Amniotic stem cell (primary cell): ENCODE measurements at regions not wholly inside any gene's neighbourhood (a gene's known extent, or its start where the extent isn't known, plus 50 kb on each side); places are given as distances from the start of the nearest gene placed in this dataset.

Experiments
- DNase-seq: peaks from one replicate; lab custom pipeline; 2025; lab: John Stamatoyannopoulos, UW

DNA sequence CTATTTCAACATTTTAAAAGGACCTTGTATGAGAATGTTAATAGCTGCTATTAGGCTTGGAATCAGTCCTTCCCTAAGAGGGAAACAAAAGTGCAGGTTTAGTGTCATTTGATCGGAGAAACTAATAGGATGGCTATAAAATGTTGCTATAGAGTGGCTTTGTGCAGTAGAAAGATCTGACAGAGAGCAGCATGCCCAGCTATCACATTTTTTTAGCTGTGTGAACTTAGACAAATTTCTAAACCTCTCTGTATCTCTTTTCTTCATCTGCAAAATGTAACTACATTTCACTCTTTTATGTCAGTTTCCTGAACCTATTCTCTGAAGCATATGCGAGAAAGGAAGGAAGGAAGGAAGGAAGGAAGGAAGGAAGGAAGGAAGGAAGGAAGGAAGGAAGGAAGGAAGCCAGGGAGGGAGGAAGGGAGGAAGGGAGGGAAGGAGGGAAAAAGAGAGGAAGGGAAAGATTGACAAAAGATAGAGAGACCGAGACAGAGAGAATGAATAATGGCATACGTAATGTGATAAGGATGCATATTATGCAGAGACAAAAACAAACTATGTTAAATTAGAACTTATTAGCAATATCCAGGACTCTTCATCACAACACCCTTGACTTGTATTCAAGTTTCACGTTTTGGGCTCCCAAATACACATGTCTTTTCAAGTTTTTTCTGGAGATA is 52.6 kb upstream of the CDH8 start:
- no peak for DNase-seq
